NCI-H2081 treated with DMSO at 0.1 percent for 48 hours (cell line): ENCODE measurements at regions not wholly inside any gene's neighbourhood (a gene's known extent, or its start where the extent isn't known, plus 50 kb on each side); places are given as distances from the start of the nearest gene placed in this dataset.
"Not testable (repeated sequence)": the region's sequence is repeated elsewhere in the genome, so short reads cannot be mapped to it uniquely, and the experiment has no call there.

Experiments used
- DNase-seq: peaks from one replicate; lab custom pipeline; 2025; lab: John Stamatoyannopoulos, UW

GRCh38 chr18:30705943-30706342 is 336.6 kb downstream of the DSC3 start:
- DNase-seq: no peak

DNA sequence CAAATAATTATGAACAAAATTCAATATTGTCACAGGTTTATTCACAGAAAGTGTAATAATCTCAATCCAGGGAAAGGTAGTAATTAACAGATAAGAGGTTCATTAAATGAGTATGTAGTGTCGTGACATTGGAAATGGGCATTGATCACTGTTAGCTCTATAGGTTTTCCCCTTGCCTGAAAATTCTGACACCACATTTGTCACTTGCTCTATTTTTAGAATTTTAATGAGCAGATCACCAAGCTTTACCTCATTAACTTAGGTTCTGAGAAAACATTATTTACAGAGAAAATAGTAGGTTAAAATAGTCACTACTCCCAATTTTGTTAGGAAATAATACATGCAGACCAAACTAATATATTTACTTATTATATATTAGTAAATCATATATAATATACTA is 344.0 kb downstream of the DSC3 start:
- DNase-seq: no peak

DNA sequence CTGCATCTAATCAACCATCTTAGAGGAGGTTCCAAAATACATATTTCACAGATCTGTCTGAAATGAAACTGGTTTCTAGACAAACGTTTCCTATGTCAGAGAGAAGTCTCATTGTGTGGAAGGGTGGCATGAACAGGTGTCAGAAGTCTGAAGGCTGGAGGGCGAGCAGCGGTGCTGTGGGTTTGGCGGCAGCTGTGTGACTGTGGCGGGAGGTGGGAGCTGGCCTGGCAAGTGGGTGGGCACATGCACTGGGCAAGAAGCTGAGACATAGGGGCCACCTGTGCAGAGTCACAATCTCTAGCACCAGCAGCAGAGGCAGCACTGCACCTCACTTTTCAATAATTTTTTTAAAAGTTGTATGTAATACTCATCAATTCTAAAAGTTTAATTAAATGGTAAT is 346.3 kb downstream of the DSC3 start:
- DNase-seq: no peak

- DNase-seq: no peak
Observed at GRCh38 chr18:30694773-30695172, 347.8 kb downstream of the DSC3 start.

DNA sequence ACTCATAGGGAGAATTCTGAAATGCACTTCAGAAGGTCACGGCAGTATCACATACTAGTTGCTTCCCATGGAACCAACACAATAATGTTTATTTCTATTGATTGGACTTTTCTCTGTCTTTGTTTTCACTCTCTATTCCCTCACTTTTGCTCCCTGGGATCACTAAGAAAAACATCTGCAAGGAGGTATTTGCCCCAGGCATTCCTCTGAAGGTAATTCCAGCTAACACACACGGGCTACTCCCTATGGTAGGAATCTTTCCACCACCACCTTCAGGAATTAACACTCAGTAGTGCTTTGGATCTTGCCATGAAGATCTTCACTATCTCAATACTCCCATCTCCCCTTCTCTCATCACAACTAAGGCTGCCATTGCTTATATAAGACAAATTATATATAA is 353.3 kb downstream of the DSC3 start:
- no peak for DNase-seq

GRCh38 chr18:30687501-30687900 is 355.0 kb downstream of the DSC3 start:
- no peak for DNase-seq

DNA sequence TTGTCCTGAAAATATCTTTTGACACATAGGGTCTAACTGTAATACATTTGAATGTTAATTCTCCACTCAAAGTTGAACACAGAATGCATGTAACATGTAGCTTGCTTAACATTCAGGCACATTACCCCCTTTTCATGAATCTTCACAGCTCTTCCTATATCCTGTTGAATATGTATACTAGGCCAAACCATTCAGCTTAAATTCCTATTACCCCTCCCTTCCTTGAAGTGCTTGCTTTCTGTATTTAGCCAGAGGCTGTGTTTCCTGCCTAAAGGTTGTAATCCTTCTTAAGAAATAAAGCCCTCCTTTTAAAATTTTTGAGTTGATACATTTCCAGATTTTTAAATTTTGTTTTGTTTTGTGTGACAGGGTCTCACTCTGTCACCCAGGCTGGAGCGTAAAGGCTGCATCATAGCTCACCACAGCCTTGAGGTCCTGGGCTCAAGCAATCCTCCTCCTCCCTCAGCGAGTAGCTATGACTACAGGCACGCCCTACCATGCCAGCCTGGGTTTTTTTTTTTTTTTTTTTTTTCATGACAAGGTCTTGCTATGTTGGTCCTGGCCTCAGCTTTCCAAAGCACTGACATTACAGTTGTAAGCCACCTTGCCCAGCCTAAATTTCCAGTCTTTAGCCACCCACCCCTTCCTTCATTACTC is 357.6 kb downstream of the DSC3 start:
- no peak for DNase-seq

- DNase-seq: no peak
Observed at GRCh38 chr18:30683836-30684235, 358.7 kb downstream of the DSC3 start.

DNA sequence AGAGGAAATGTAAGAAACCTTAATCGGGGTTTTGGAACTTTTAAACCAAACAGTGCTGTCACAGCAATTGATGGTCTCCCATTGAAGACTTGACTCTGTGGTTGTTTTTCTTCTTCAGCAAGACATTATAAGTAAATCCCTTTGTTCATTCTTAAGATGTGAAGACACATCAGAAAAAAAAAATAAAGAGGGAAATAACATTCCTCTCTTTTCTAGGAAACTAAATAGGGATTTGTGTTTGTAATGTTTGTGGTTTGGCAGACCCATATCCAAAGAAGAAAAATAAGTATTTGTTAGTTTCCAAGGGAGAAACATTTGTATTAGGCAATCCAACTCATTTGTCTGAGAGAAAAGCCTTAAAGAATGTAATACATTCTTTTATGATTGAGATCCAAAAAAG is 359.9 kb downstream of the DSC3 start:
- DNase-seq: no peak

DNA sequence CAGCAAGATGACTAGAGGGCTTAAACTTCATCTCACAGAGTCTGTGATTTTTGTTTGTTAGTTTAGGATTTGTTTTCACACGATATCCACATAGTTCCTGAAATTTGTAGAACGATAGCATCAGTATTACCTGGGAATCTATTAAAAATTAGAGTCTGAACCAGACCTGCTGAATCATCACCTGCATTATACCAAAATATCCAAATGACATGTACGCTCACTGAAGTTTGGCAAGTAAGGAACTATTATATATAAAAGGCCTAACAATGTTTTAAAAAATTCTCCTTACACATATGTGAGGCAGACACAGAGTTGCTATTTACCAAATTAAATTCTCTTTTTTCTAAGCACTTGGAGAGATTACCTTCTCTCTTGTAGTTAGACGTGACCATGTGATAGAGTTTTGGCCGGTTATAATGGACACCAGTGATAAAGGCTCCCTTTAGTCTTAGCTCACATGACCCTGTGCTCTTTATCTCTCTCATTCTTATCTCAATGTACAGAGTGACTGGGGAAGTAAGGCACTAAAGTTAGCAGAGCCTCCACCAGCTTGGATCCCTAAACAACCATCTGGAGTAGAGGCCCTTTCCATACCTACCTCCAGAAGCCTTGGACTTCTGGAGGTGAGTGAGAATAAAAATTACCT is 363.1 kb downstream of the DSC3 start:
- DNase-seq: no peak

GRCh38 chr18:30677813-30678212 is 364.7 kb downstream of the DSC3 start:
- DNase-seq: not testable (repeated sequence)

DNA sequence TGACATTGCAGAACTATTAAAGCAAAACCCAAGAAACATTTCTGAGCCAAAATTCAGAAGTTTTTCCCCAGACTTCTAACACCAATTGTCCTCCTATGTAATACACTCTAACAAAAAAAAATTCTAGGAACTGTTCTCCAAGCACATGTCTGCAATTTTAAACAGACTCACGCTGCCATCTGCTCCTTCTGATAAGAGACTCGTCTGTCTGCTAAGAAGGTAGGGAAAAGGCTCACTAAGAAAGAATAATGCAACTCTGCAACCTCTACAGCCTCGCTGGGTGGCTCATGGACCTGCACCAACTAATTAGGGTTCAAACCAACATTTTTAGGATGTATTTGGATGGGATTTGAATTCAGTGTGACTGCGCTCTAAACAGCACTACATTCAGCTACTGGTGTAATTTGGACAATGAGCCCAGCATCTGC is 366.5 kb downstream of the DSC3 start:
- no peak for DNase-seq

GRCh38 chr18:30675493-30675892 is 367.0 kb downstream of the DSC3 start:
- DNase-seq: no peak

DNA sequence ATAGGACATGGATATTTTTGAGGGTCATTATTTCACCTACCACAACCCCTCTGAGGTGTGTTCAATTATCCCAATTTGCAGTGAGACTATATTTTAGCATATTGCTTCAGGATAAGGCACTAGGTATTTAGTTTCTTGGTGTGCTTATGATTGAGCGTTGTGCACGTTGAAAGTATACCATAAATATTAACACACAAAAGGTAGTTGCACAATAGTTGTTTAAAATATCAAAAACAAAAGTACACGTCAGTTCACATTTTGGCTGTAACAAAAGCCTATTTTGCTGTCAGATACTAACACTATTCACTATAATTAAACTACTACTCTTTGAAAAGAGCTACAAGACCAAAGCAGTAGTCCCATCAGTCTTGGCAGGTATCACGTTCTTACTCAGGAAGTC is 367.5 kb downstream of the DSC3 start:
- no peak for DNase-seq

GRCh38 chr18:30674596-30674995 is 367.9 kb downstream of the DSC3 start:
- DNase-seq: no peak

DNA sequence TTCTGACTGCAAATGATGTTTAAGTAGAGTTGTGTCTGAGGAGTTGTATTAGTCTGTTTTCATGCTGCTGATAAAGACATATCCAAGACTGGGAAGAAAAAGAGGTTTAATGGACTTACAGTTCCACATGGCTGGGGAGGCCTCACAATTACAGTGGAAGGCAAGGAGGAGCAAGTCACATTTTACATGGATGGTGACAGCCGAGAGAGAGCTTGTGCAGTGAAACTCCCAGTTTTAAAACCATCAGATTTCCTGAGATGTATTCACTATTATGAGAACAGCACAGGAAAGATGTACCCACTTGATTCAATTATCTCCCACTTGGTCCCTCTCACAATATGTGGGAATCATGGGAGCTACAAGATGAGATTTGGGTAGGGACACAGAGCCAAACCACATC is 370.1 kb downstream of the DSC3 start:
- not testable (repeated sequence) for DNase-seq

GRCh38 chr18:30658306-30658705 is 384.2 kb downstream of the DSC3 start:
- DNase-seq: no peak

GRCh38 chr18:30652387-30652786 is 390.2 kb downstream of the DSC3 start:
- DNase-seq: no peak

DNA sequence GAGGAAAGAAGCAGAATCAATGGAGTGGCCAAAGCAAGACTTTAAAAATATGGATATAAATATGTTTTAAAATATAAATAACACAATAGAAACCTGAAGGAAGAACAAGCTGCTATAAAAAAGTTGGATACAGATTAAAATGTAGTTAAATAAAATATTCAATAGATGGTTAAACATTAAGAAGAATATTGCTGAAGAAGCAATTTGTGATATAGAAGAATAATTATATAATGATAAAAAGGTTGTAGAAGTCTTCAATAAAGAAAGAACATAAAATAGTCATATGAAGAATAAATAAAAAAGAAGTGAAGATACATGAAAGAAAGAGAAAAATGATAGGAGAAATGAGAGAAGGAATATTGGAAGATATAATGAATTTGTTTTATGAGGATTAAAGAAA is 392.0 kb downstream of the DSC3 start:
- no peak for DNase-seq

- DNase-seq: no peak
Observed at GRCh38 chr18:30644158-30644557, 398.4 kb downstream of the DSC3 start.

DNA sequence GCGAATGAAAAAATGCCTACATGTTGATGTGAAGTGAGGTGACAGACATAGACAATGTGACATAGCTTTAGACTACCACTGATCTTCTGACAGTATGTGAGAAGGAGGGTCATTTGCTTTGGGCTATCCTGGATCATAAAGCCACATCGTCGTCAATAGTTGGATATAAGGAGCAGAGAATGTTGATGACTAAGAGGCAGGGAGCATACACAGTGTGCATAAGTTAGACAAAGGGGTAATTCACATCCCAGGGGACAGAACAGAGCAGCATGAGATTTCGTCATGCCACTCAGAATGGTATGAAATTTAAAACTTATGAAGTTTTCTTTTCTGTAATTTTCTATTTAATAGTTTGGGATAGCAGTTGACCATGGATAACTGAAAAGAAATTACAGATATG is 403.2 kb downstream of the DSC3 start:
- no peak for DNase-seq

GRCh38 chr18:30634249-30634648 is 408.3 kb downstream of the DSC3 start:
- DNase-seq: no peak

DNA sequence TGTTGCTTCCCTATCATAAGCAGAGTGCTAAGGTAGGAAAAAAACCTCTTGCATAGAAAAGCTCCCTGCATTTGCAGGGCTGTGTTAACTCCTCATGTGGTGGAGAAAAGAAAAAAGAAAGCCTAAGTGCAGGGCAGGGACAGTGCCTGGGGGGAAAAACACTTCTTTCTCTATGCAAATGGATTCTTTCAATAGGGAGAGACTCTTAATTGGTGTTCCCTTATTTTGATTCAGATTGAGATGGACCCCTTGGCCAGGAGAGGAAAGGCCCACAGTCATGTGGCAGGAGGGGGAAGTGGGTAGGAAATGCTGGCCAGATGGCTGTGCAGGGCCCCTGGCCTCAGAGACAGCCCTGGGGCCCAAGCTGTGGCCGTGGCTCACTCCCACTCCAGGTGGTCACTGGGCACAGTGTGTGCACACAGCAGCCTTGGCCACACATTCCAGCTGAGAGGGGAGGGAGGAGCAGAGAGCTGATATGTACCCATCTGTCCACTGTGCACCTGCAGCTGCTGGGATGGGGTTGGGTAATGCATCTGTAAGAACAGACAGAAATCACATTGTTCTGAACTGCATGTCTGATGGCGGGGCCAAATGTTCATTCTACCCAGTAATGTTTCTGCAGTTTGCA is 410.4 kb downstream of the DSC3 start:
- no peak for DNase-seq

GRCh38 chr18:30625961-30626360 is 416.6 kb downstream of the DSC3 start:
- no peak for DNase-seq
